ENCODE measurements at regions not wholly inside any gene's neighbourhood (a gene's known extent, or its start where the extent isn't known, plus 50 kb on each side); places are given as distances from the start of the nearest gene placed in this dataset.

GRCh38 chr12:64995816-64996215, 125.3 kb downstream of the WIF1 start:
- TF ChIP-seq CTCF (IDR thresholded peaks at IDR 0.05) (no peak), NFYB (CRISPR knock-in tag; conservative IDR thresholded peaks at IDR 0.05; ENCODE audit: low read depth) (no peak), CREB1 (CRISPR knock-in tag; IDR thresholded peaks at IDR 0.05) (no peak)
